HG03571 (cell line): ENCODE measurements at regions not wholly inside any gene's neighbourhood (a gene's known extent, or its start where the extent isn't known, plus 50 kb on each side); places are given as distances from the start of the nearest gene placed in this dataset.

Experiments
- ATAC-seq: cut with Tn5 transposase; IDR thresholded peaks from one replicate; pipeline ENCODE4 v1.9.1; 2021; ENCODE audit not compliant: unreplicated experiment

DNA sequence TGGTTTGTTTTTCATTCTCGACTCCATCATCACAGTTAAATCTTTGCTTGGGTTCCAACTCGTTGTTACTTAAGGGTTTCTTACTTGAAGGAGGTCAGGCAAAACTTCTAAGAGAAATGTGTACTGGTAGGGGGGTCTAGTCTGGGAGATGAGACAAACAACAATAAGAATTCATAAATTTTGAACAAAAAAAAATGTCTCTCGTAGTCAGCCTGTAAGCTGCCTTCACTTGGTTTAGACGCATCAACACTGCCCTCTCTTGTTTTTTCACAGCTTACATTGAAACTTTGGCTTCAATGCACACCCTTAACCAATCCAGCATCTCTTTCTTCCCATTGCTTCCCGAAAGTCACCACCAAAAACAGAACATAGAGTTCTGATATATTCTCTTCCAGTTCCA is 576.4 kb upstream of the PIK3C3 start:
- no peak for ATAC-seq

DNA sequence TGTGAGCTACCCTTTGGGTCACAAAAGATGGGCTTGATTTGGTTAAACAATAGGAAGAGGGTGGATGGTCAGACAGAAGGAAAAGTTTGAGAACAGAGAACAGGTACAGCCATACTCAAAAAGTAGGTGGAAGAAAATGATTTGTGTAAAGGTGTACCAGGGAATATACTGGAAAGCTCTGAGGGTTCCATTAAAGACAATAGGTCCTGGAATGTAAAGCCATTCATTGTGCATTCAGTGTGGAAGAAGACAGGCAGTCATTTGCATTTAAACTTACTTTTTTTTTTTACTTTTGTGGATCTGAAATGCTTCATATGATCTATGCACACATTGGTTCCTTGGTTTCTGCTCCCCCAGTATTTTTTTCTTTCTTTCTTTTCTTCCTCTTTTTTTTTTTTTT is 581.4 kb upstream of the PIK3C3 start:
- ATAC-seq = no peak

- ATAC-seq = no peak
These were observed 582.9 kb upstream of the PIK3C3 start for GRCh38 chr18:41372046-41372665.

DNA sequence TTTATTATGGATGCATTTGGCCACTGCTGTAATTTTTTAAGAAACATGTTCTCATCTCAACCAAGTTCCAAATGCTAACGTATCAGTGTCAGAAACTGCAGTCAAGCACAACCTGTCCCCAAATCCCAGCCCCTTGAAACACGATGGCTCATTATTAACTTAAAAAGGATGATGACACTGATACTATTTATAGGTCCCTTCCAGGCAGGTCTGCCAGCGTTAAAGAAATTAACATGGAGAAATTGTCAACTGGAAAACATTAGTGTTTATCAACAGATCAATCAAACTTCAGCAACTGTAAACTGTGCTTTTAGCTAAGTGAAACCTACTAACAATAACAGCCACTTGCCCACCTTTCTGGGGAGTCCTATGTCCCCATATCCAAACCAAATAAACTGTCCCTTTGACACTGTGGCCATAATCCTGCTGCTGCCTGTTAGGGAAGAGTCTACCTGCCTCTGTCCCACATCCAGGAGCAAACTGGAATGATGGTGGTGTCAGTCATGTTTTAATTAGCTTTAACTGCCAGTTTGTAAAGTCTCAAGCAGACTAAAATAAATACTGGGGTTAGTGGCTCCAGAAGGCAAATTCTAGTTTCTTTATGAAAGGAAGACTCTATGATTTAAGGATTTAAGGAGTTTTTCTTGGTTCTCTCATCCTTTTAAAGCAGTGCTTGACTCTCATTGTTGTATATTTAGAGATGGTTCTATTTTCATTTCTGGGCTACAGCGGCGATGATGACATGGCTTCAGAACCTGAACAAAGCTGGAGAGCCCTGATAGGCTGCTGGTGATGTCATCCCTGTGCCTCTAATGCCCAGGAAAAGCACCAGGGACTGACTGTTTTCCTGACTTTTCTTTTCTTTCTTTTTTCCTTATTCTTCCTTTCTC is 583.6 kb upstream of the PIK3C3 start:
- no peak for ATAC-seq

DNA sequence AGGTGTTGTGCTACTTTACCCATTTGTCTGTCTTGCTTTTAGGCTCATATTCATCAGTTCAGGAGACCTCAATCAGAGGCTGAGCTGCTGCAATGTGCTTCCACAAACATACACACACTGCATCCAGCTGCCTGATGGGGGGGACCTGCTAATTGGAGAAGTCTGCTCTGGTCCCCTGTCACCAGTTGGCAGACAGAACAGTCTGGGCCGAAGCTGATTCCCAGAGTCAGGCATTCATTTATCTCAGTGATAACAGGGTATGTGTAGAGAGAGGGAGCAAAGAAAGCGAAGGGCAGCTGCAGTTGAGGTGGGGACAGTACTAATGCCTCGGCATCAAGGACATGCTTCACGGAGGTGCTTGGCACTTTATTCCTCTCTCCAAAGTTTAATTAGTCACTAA is 584.3 kb upstream of the PIK3C3 start:
- ATAC-seq = no peak

GRCh38 chr18:41357708-41358107 is 597.3 kb upstream of the PIK3C3 start:
- no peak for ATAC-seq

DNA sequence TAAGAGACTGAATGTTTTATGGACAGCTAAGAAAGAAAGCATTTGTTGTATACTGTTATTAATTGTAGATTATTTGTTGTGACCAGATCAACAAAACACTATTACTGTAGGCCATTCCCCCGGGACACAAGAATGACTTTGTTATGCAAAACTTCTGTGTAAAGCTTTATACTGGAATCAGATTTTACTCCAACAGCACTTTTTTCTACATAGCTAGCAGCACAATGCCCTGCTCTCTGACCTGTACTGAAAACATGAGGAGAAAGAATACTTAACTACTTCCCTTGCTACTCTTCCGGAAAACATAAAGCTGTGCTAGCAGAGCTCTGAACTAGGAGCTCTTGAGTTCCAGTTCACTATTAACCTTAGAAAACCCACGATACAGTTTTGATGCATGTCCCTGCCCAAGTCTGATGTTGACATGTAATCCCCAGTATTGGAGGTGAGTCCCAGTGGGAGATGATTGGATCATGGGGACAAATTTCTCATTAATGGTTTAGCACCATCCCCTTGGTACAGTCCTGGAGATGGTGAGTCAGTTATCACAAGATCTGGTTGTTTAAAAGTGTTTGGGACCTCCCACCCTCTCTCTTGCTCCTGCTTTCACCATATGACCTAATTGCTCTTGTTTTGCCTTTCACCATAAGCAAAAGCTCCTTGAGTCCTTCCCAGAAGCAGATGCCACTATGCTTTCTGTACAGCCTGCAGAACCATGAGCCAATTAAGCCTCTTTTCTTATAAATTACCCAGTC is 601.1 kb upstream of the PIK3C3 start:
- no peak for ATAC-seq

GRCh38 chr18:41351430-41351829 is 603.6 kb upstream of the PIK3C3 start:
- ATAC-seq = no peak

DNA sequence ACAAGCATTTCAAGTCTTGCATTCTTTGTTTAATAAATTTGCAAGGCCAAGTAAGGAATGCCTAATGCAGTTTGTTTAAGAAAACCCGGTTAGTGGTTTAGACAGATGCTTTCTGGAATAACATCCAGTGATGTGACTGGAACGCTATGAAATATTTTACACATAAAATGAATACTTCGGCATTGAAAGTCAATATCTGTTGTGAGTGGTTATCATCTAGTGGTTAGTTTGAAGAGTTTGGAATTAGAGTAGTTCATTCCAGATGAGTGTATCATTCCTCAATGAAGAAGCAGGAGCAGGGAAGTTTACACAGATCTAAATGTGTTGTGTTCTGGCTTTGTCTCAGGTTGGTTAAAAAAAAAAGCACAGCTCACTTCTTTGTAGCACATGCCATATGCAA is 608.0 kb upstream of the PIK3C3 start:
- ATAC-seq = no peak

GRCh38 chr18:41343808-41344207 is 611.2 kb upstream of the PIK3C3 start:
- ATAC-seq = no peak

DNA sequence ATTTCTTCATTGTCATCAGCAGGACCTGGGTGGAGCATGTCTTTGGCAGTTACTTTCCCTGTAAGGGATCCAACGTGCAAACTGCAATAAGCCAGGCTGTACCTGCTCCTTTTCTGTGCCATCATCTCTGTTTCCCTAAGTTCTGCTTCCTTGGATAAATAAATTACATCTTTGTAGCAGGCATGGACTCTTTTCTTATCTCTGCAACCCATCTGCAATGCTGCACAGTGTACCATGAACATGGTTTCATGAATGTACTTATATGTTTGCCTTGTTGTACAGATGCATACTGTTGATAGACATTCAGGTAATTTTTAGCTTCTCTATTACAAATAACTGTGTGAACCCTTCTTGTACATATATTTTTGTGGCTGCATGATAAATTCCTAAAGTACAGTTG is 616.7 kb upstream of the PIK3C3 start:
- ATAC-seq = no peak

DNA sequence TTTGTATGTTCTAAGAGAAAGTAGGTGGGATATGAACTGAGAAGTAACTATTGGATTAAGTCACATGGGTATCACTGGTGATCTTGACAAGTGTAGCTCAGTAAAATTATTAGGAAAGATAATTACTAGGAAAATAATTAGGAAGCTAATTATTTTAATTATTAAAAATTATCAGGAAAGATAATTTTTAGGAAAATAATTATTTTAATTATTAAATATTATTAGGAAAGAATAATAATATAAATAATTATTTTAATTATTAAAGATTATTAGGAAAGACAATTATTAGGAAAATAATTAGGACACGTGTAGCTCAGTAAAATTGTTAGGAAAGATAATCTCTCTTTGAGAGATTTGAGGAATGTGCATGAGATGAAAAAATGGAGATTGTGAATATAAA is 623.4 kb upstream of the PIK3C3 start:
- no peak for ATAC-seq

- no peak for ATAC-seq
These were observed 628.7 kb upstream of the PIK3C3 start for GRCh38 chr18:41326311-41326710.

- ATAC-seq = no peak
These were observed 630.1 kb upstream of the PIK3C3 start for GRCh38 chr18:41324934-41325333.

DNA sequence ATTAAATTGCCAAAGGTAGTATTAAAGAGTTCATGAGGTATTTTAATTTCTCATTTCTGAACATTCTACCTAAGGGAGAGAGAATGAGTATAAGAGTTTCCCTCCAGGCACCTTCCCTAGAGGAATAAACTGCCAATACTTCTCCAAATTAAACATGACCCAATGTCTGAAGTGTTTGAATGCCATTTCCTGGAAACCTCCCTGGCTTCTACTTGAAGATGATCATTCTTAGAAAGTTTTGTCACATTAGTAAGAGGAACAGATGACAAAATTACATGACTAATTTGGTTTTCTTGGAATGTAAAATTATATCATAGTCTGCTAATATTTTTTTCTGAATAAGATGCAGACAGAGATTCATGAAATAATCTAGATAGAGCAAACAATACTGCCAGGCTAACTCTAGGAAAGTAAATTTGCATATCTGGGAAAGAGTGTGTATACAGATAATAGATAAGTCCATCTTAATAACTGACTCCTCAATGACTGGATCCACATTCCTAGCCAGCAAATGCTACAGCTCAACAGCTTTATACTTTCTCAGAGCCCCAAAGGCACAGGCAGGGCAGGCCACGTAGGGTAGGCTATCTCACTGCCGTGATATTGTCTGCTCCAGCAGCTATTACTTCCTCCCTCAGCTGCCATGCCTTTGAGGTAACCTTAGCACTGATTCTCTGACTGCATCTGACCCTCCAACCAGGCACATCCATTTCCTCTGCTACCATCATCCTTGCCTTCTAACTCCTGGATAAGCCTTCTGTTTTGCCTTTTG is 630.8 kb upstream of the PIK3C3 start:
- no peak for ATAC-seq

- no peak for ATAC-seq
These were observed 632.0 kb upstream of the PIK3C3 start for GRCh38 chr18:41323044-41323443.

GRCh38 chr18:41320100-41320499 is 634.9 kb upstream of the PIK3C3 start:
- no peak for ATAC-seq

- ATAC-seq = no peak
These were observed 639.9 kb upstream of the PIK3C3 start for GRCh38 chr18:41315134-41315533.

DNA sequence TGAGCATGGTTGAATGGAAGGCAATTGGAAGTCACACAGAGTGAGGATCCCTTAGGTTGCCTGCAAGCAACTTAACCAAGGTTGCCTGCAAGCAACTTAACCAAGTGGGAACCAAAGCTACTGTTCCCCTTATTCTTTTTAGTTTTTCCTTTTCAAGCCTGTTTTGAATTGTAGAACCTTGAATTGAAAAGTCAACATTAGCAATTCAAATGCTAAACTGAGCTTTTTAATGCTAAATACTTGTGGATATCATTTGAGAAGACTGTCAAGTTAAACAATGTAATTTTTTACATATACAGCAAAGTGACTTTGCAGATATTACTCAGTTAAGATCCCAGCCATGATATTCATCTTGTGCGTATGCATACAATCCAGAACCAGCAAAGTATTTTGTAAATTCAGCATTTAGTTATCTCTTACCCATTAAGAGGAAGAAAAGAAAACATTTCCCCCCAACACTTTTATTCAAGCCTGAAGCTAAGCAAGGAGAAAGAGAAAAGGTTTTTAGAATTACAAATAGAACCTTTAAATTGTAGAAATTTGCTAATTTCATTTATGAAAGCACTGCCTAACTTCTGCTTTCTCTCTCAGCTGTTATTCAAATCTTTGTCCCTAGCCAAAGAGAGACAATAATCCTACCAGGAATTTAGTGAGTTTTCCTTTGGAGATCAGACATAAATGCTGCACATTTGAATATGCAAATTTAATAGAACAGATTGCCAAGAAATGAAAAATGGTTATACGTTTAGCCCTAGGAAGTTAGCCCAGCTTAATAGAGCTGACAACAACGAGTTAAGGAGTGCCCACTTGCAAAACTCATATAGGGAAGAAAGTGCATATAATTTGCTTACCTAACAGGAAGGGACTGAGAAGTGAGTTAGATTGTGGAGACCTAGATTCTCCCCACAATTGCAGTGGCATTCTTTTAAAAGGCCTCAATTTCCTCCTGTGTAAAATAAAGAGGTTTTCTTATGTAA is 643.2 kb upstream of the PIK3C3 start:
- no peak for ATAC-seq

- no peak for ATAC-seq
These were observed 657.3 kb upstream of the PIK3C3 start for GRCh38 chr18:41297740-41298139.
